HG03095 (cell line): ENCODE measurements at regions not wholly inside any gene's neighbourhood (a gene's known extent, or its start where the extent isn't known, plus 50 kb on each side); places are given as distances from the start of the nearest gene placed in this dataset.

Source experiments
- ATAC-seq: cut with Tn5 transposase; IDR thresholded peaks from one replicate; pipeline ENCODE4 v1.9.1; 2021; ENCODE audit warnings: moderate library complexity; ENCODE audit not compliant: unreplicated experiment

- ATAC-seq, result no peak
Measured at GRCh38 chr12:97921979-97922722, 459.5 kb downstream of the RMST start.

GRCh38 chr12:97923546-97923945 lies 460.9 kb downstream of the RMST start:
- ATAC-seq, result no peak

GRCh38 chr12:97924122-97924521 lies 461.5 kb downstream of the RMST start:
- ATAC-seq, result no peak

- no peak for ATAC-seq
Measured at GRCh38 chr12:97927977-97928376, 465.4 kb downstream of the RMST start.

- no peak for ATAC-seq
Measured at GRCh38 chr12:97936165-97936564, 473.6 kb downstream of the RMST start.

- no peak for ATAC-seq
Measured at GRCh38 chr12:97938031-97938430, 475.4 kb downstream of the RMST start.

- no peak for ATAC-seq
Measured at GRCh38 chr12:97939156-97939555, 476.6 kb downstream of the RMST start.

GRCh38 chr12:97940105-97940504 lies 477.5 kb downstream of the RMST start:
- no peak for ATAC-seq

GRCh38 chr12:97940629-97941028 lies 478.0 kb downstream of the RMST start:
- ATAC-seq, result no peak

GRCh38 chr12:97941686-97942354 lies 479.2 kb downstream of the RMST start:
- no peak for ATAC-seq

- no peak for ATAC-seq
Measured at GRCh38 chr12:97943359-97943758, 480.8 kb downstream of the RMST start.

GRCh38 chr12:97944576-97944975 lies 482.0 kb downstream of the RMST start:
- ATAC-seq, result no peak

GRCh38 chr12:97946701-97947100 lies 484.1 kb downstream of the RMST start:
- ATAC-seq, result no peak

- ATAC-seq, result no peak
Measured at GRCh38 chr12:97948591-97948990, 486.0 kb downstream of the RMST start.

GRCh38 chr12:97951239-97951638 lies 488.6 kb downstream of the RMST start:
- no peak for ATAC-seq

GRCh38 chr12:97951717-97952116 lies 489.1 kb downstream of the RMST start:
- no peak for ATAC-seq

GRCh38 chr12:97957109-97957508 lies 494.5 kb downstream of the RMST start:
- ATAC-seq, result no peak

- ATAC-seq, result no peak
Measured at GRCh38 chr12:97960225-97960624, 497.6 kb downstream of the RMST start.

GRCh38 chr12:97960741-97961608 lies 498.4 kb downstream of the RMST start:
- ATAC-seq, result peak; percentile 87

GRCh38 chr12:97967831-97968230 lies 505.2 kb downstream of the RMST start:
- no peak for ATAC-seq

GRCh38 chr12:97968641-97969197 lies 506.1 kb downstream of the RMST start:
- ATAC-seq, result no peak
